ENCODE measurements at regions not wholly inside any gene's neighbourhood (a gene's known extent, or its start where the extent isn't known, plus 50 kb on each side); places are given as distances from the start of the nearest gene placed in this dataset.

GRCh38 chr2:12803607-12804006 is 86.9 kb downstream of the TRIB2 start:
- Histone ChIP-seq H4K20me1 (ENCODE audit: low read depth, low read length) (no peaks in the 10 kb centered on the region), H3K9me3 (ENCODE audit: insufficient read depth, low read length) (no peaks in the 10 kb centered on the region), H3K36me3 (ENCODE audit: low read length) (no peaks in the 10 kb centered on the region), H3K9me2 (replicated peaks; ENCODE audit: insufficient read depth, low read length) (no peaks in the 10 kb centered on the region), H2AFZ (ENCODE audit: low read depth, low read length, severe bottlenecking) (no peak overlapping the region), H3K79me2 (ENCODE audit: insufficient read depth, low read length) (no peaks in the 10 kb centered on the region), H3K4me2 (ENCODE audit: low read depth, low read length, poor library complexity, severe bottlenecking) (no peak overlapping the region), H3K27ac (ENCODE audit: low read depth, low read length) (no peak overlapping the region), H3F3A (ENCODE audit: insufficient read depth) (no peaks in the 10 kb centered on the region), H3K9ac (ENCODE audit: low read length) (no peak overlapping the region), H3K4me3 (ENCODE audit: insufficient read depth, low read length, poor library complexity, severe bottlenecking) (no peak overlapping the region), H3K27me3 (ENCODE audit: low read length) (no peaks in the 10 kb centered on the region)
- TF ChIP-seq CTCF (IDR thresholded peaks at IDR 0.05; ENCODE audit: insufficient read depth, low read length, poor library complexity, severe bottlenecking) (no peak), EZH2phosphoT487 (conservative IDR thresholded peaks at IDR 0.05; ENCODE audit: low read length) (no peak)

GRCh38 chr2:12804091-12804856 is 87.5 kb downstream of the TRIB2 start:
- H3K4me2 ChIP-seq (ENCODE audit: low read depth, low read length, poor library complexity, severe bottlenecking) = no peak overlapping the region
- H3K27ac ChIP-seq (ENCODE audit: low read depth, low read length) = no peak overlapping the region
- no peaks in the 10 kb centered on the region for H3K27me3 ChIP-seq (ENCODE audit: low read length)
- H4K20me1 ChIP-seq (ENCODE audit: low read depth, low read length) = no peaks in the 10 kb centered on the region
- no peaks in the 10 kb centered on the region for H3K36me3 ChIP-seq (ENCODE audit: low read length)
- no peaks in the 10 kb centered on the region for H3F3A ChIP-seq (ENCODE audit: insufficient read depth)
- no peak for TF ChIP-seq EZH2phosphoT487 (conservative IDR thresholded peaks at IDR 0.05; ENCODE audit: low read length)
- TF ChIP-seq CTCF (IDR thresholded peaks at IDR 0.05; ENCODE audit: insufficient read depth, low read length, poor library complexity, severe bottlenecking) = no peak
- H2AFZ ChIP-seq (ENCODE audit: low read depth, low read length, severe bottlenecking) = no peak overlapping the region
- no peak overlapping the region for H3K4me3 ChIP-seq (ENCODE audit: insufficient read depth, low read length, poor library complexity, severe bottlenecking)
- no peaks in the 10 kb centered on the region for H3K9me3 ChIP-seq (ENCODE audit: insufficient read depth, low read length)
- no peaks in the 10 kb centered on the region for H3K9me2 ChIP-seq (replicated peaks; ENCODE audit: insufficient read depth, low read length)
- H3K79me2 ChIP-seq (ENCODE audit: insufficient read depth, low read length) = no peaks in the 10 kb centered on the region
- H3K9ac ChIP-seq (ENCODE audit: low read length) = no peak overlapping the region

GRCh38 chr2:12805033-12805432 is 88.3 kb downstream of the TRIB2 start:
- Histone ChIP-seq H3K27me3 (ENCODE audit: low read length) (no peaks in the 10 kb centered on the region), H4K20me1 (ENCODE audit: low read depth, low read length) (no peaks in the 10 kb centered on the region), H3K9me3 (ENCODE audit: insufficient read depth, low read length) (no peaks in the 10 kb centered on the region), H3K27ac (ENCODE audit: low read depth, low read length) (no peak overlapping the region), H3K36me3 (ENCODE audit: low read length) (no peaks in the 10 kb centered on the region), H2AFZ (ENCODE audit: low read depth, low read length, severe bottlenecking) (no peak overlapping the region), H3K9me2 (replicated peaks; ENCODE audit: insufficient read depth, low read length) (no peaks in the 10 kb centered on the region), H3K9ac (ENCODE audit: low read length) (no peak overlapping the region), H3F3A (ENCODE audit: insufficient read depth) (no peaks in the 10 kb centered on the region), H3K4me2 (ENCODE audit: low read depth, low read length, poor library complexity, severe bottlenecking) (no peak overlapping the region), H3K4me3 (ENCODE audit: insufficient read depth, low read length, poor library complexity, severe bottlenecking) (no peak overlapping the region), H3K79me2 (ENCODE audit: insufficient read depth, low read length) (no peaks in the 10 kb centered on the region)
- no peak for TF ChIP-seq CTCF (IDR thresholded peaks at IDR 0.05; ENCODE audit: insufficient read depth, low read length, poor library complexity, severe bottlenecking)
- TF ChIP-seq EZH2phosphoT487 (conservative IDR thresholded peaks at IDR 0.05; ENCODE audit: low read length) = no peak
